ENCODE measurements at regions not wholly inside any gene's neighbourhood (a gene's known extent, or its start where the extent isn't known, plus 50 kb on each side); places are given as distances from the start of the nearest gene placed in this dataset.
A peak's percentile ranks its signal among the peaks of the same experiment; 100 is the strongest.

- H3K4me1 ChIP-seq (ENCODE audit: insufficient read depth, low read length), result no peaks in the 10 kb centered on the region
- no peaks in the 10 kb centered on the region for H3K36me3 ChIP-seq (ENCODE audit: insufficient read depth, low read length)
- no peaks in the 10 kb centered on the region for H3K9me3 ChIP-seq (ENCODE audit: low read depth, low read length)
- H4K20me1 ChIP-seq (ENCODE audit: insufficient read depth, low read length), result no peaks in the 10 kb centered on the region
- peak; percentile 46 for DNase-seq (ENCODE audit: insufficient read length, low spot score, missing footprints)
- no peak overlapping the region for H3K27ac ChIP-seq (ENCODE audit: low read depth, low read length)
- no peak overlapping the region for H3K4me2 ChIP-seq (ENCODE audit: insufficient read depth, low read length)
- no peaks in the 10 kb centered on the region for H3K79me2 ChIP-seq (ENCODE audit: insufficient read depth, low read length)
- H3K27me3 ChIP-seq (ENCODE audit: insufficient read depth, low read length), result no peaks in the 10 kb centered on the region
- H3K4me3 ChIP-seq (ENCODE audit: insufficient read depth, low read length), result no peak overlapping the region
- no peak for TF ChIP-seq CTCF (IDR thresholded peaks at IDR 0.05; ENCODE audit: extremely low read depth, low read depth, low read length)
- no peak overlapping the region for H2AFZ ChIP-seq (ENCODE audit: low read length)
Observed at GRCh38 chr3:168815946-168816345, 720.2 kb upstream of the GOLIM4 start.

GRCh38 chr3:168813225-168813802 is 717.6 kb upstream of the GOLIM4 start:
- no peaks in the 10 kb centered on the region for H3K9me3 ChIP-seq (ENCODE audit: low read depth, low read length)
- no peaks in the 10 kb centered on the region for H3K79me2 ChIP-seq (ENCODE audit: insufficient read depth, low read length)
- H3K4me2 ChIP-seq (ENCODE audit: insufficient read depth, low read length), result no peak overlapping the region
- no peak overlapping the region for H3K27ac ChIP-seq (ENCODE audit: low read depth, low read length)
- H4K20me1 ChIP-seq (ENCODE audit: insufficient read depth, low read length), result no peaks in the 10 kb centered on the region
- DNase-seq (ENCODE audit: insufficient read length, low spot score, missing footprints), result no peak
- no peaks in the 10 kb centered on the region for H3K4me1 ChIP-seq (ENCODE audit: insufficient read depth, low read length)
- H3K36me3 ChIP-seq (ENCODE audit: insufficient read depth, low read length), result no peaks in the 10 kb centered on the region
- H2AFZ ChIP-seq (ENCODE audit: low read length), result no peak overlapping the region
- no peak overlapping the region for H3K4me3 ChIP-seq (ENCODE audit: insufficient read depth, low read length)
- TF ChIP-seq CTCF (IDR thresholded peaks at IDR 0.05; ENCODE audit: extremely low read depth, low read depth, low read length), result no peak
- H3K27me3 ChIP-seq (ENCODE audit: insufficient read depth, low read length), result no peaks in the 10 kb centered on the region

GRCh38 chr3:168812234-168812633 is 716.5 kb upstream of the GOLIM4 start:
- peak overlapping the region; percentile 29 for H2AFZ ChIP-seq (ENCODE audit: low read length)
- H3K27ac ChIP-seq (ENCODE audit: low read depth, low read length), result no peak overlapping the region
- H3K9me3 ChIP-seq (ENCODE audit: low read depth, low read length), result no peaks in the 10 kb centered on the region
- H3K27me3 ChIP-seq (ENCODE audit: insufficient read depth, low read length), result no peaks in the 10 kb centered on the region
- no peaks in the 10 kb centered on the region for H4K20me1 ChIP-seq (ENCODE audit: insufficient read depth, low read length)
- no peaks in the 10 kb centered on the region for H3K4me1 ChIP-seq (ENCODE audit: insufficient read depth, low read length)
- H3K4me3 ChIP-seq (ENCODE audit: insufficient read depth, low read length), result no peak overlapping the region
- DNase-seq (ENCODE audit: insufficient read length, low spot score, missing footprints), result no peak
- no peaks in the 10 kb centered on the region for H3K36me3 ChIP-seq (ENCODE audit: insufficient read depth, low read length)
- no peaks in the 10 kb centered on the region for H3K79me2 ChIP-seq (ENCODE audit: insufficient read depth, low read length)
- H3K4me2 ChIP-seq (ENCODE audit: insufficient read depth, low read length), result peak overlapping the region; percentile 37
- TF ChIP-seq CTCF (IDR thresholded peaks at IDR 0.05; ENCODE audit: extremely low read depth, low read depth, low read length), result no peak

GRCh38 chr3:168808596-168808995 is 712.9 kb upstream of the GOLIM4 start:
- H4K20me1 ChIP-seq (ENCODE audit: insufficient read depth, low read length), result no peaks in the 10 kb centered on the region
- no peaks in the 10 kb centered on the region for H3K79me2 ChIP-seq (ENCODE audit: insufficient read depth, low read length)
- H3K4me2 ChIP-seq (ENCODE audit: insufficient read depth, low read length), result no peak overlapping the region
- no peaks in the 10 kb centered on the region for H3K4me1 ChIP-seq (ENCODE audit: insufficient read depth, low read length)
- H3K36me3 ChIP-seq (ENCODE audit: insufficient read depth, low read length), result no peaks in the 10 kb centered on the region
- no peaks in the 10 kb centered on the region for H3K27me3 ChIP-seq (ENCODE audit: insufficient read depth, low read length)
- no peaks in the 10 kb centered on the region for H3K9me3 ChIP-seq (ENCODE audit: low read depth, low read length)
- H3K4me3 ChIP-seq (ENCODE audit: insufficient read depth, low read length), result no peak overlapping the region
- H3K27ac ChIP-seq (ENCODE audit: low read depth, low read length), result no peak overlapping the region
- TF ChIP-seq CTCF (IDR thresholded peaks at IDR 0.05; ENCODE audit: extremely low read depth, low read depth, low read length), result no peak
- no peak overlapping the region for H2AFZ ChIP-seq (ENCODE audit: low read length)
- DNase-seq (ENCODE audit: insufficient read length, low spot score, missing footprints), result no peak
